RWPE1 (cell line): ENCODE measurements at regions not wholly inside any gene's neighbourhood (a gene's known extent, or its start where the extent isn't known, plus 50 kb on each side); places are given as distances from the start of the nearest gene placed in this dataset.

Experiments used
- CTCF ChIA-PET: fragments of 350-600 bp; sonication (Branson Sonifier 250); formaldehyde crosslinking; extraction: SDS; loops from one replicate; lab custom pipeline; 2021; lab: Yijun Ruan, JAX
- POLR2A ChIA-PET: fragments of 400-600 bp; formaldehyde crosslinking; extraction: SDS; loops from one replicate; lab custom pipeline; 2020; ENCODE audit warnings: antibody characterized with exemption; ENCODE audit not compliant: low non-redundant PET; lab: Yijun Ruan, JAX
- DNase-seq: peaks from one replicate; pipeline ENCODE4 v3.0.0; 2012; ENCODE audit warnings: low spot score
- H3K27ac ChIP-seq: fragments of 450-650 bp; 2 replicates; pipeline ENCODE4 v1.5.1; 2017
- CTCF ChIP-seq: fragments of 450-650 bp; conservative IDR thresholded peaks from 2 replicates; pipeline ENCODE4 v1.5.1; 2017; ENCODE audit warnings: low read depth, mild to moderate bottlenecking

GRCh38 chr5:157917491-157917890 is 58.5 kb upstream of the CLINT1 start:
- no peak for TF ChIP-seq CTCF
- POLR2A ChIA-PET = interaction anchor here (0.5 kb wide), 1 partner anchor 60 kb away, joined by 9 read pairs; no protein-coding TSS in a partner anchor
- no peak overlapping the region for H3K27ac ChIP-seq
- CTCF ChIA-PET = interaction anchor here (0.7 to 1.5 kb wide), 5 partner anchors 46 to 157 kb away, joined by 3 to 4 read pairs (median 3); no protein-coding TSS in a partner anchor
- no peak for DNase-seq

- POLR2A ChIA-PET = no interaction called here
- H3K27ac ChIP-seq = peak overlapping the region; percentile 55
- CTCF ChIA-PET = interaction anchor here (0.5 to 1.4 kb wide), 4 partner anchors 57 to 463 kb away, joined by 3 to 8 read pairs (median 6); partner anchors contain the start of gene CLINT1
- no peak for TF ChIP-seq CTCF
- no peak for DNase-seq
These were observed 56.7 kb upstream of the CLINT1 start for GRCh38 chr5:157915638-157916037.

- no peak for DNase-seq
- CTCF ChIA-PET = interaction anchor here (0.6 kb wide), 1 partner anchor 55 kb away, joined by 4 read pairs; the partner anchor contains the start of gene CLINT1
- no peak for TF ChIP-seq CTCF
- POLR2A ChIA-PET = no interaction called here
- H3K27ac ChIP-seq = no peak overlapping the region
These were observed 55.3 kb upstream of the CLINT1 start for GRCh38 chr5:157914151-157914788.

GRCh38 chr5:157913575-157913974 is 54.6 kb upstream of the CLINT1 start:
- ChIA-PET POLR2A (no interaction called here), CTCF (no interaction called here)
- no peak overlapping the region for H3K27ac ChIP-seq
- no peak for DNase-seq
- TF ChIP-seq CTCF = no peak

- peak; percentile 44 for DNase-seq
- peak overlapping the region; percentile 65 for H3K27ac ChIP-seq
- POLR2A ChIA-PET = no interaction called here
These were observed 53.8 kb upstream of the CLINT1 start for GRCh38 chr5:157912621-157913325.

GRCh38 chr5:157911568-157911967 is 52.6 kb upstream of the CLINT1 start:
- peak overlapping the region; percentile 65 for H3K27ac ChIP-seq
- ChIA-PET POLR2A (no interaction called here), CTCF (no interaction called here)
- no peak for TF ChIP-seq CTCF
- no peak for DNase-seq

More at GRCh38 chr5:157912621-157913325, 53.8 kb upstream of the CLINT1 start:
- CTCF ChIA-PET = interaction anchor here (0.6 to 0.8 kb wide), 3 partner anchors 9 to 557 kb away, joined by 3 to 4 read pairs (median 4); no protein-coding TSS in a partner anchor
- no peak for TF ChIP-seq CTCF
